T-helper 1 cell treated with Interleukin-12 subunit alpha and Interleukin-12 subunit beta and Interleukin-4 antibody, amounts not matched to agents 30 μg/mL and 1 μg/mL, for 36 hours (primary cell): ENCODE measurements at regions not wholly inside any gene's neighbourhood (a gene's known extent, or its start where the extent isn't known, plus 50 kb on each side); places are given as distances from the start of the nearest gene placed in this dataset.
A peak's percentile ranks its signal among the peaks of the same experiment; 100 is the strongest.

ENCODE experiments used
- H3K27ac Mint-ChIP-seq: one replicate; pipeline ENCODE4 v1.8.0; 2021; ENCODE audit warnings: mild to moderate bottlenecking, mixed read lengths
- H3K27me3 Mint-ChIP-seq: one replicate; pipeline ENCODE4 v1.8.0; 2021; ENCODE audit warnings: low read depth, mixed read lengths
- H3K36me3 Mint-ChIP-seq: one replicate; pipeline ENCODE4 v1.8.0; 2021; ENCODE audit warnings: low read depth, mixed read lengths
- H3K4me1 Mint-ChIP-seq: one replicate; pipeline ENCODE4 v1.8.0; 2021; ENCODE audit warnings: low read depth, mixed read lengths
- H3K4me3 Mint-ChIP-seq: one replicate; pipeline ENCODE4 v1.8.0; 2021; ENCODE audit warnings: mild to moderate bottlenecking, moderate library complexity, mixed read lengths
- H3K9me3 Mint-ChIP-seq: one replicate; pipeline ENCODE4 v1.8.0; 2021; ENCODE audit warnings: mixed read lengths

- Mint-ChIP-seq H3K27me3 (no peaks in the 10 kb centered on the region), H3K4me3 (no peak overlapping the region), H3K27ac (no peak overlapping the region), H3K4me1 (no peaks in the 10 kb centered on the region), H3K36me3 (no peaks in the 10 kb centered on the region), H3K9me3 (no peaks in the 10 kb centered on the region)
These were observed 63.0 kb downstream of the C5orf15 start for GRCh38 chr5:133905424-133905823.

- no peak overlapping the region for H3K27ac Mint-ChIP-seq
These were observed 63.8 kb downstream of the C5orf15 start for GRCh38 chr5:133904641-133905040.

GRCh38 chr5:133902511-133903118, 65.8 kb downstream of the C5orf15 start:
- H3K4me3 Mint-ChIP-seq, result no peak overlapping the region
- H3K27ac Mint-ChIP-seq, result no peak overlapping the region
- H3K27me3 Mint-ChIP-seq, result no peaks in the 10 kb centered on the region
- H3K9me3 Mint-ChIP-seq, result no peaks in the 10 kb centered on the region
- H3K36me3 Mint-ChIP-seq, result no peaks in the 10 kb centered on the region
- H3K4me1 Mint-ChIP-seq, result no peaks in the 10 kb centered on the region

More at GRCh38 chr5:133904641-133905040, 63.8 kb downstream of the C5orf15 start:
- Mint-ChIP-seq H3K36me3 (no peaks in the 10 kb centered on the region), H3K4me1 (no peaks in the 10 kb centered on the region), H3K27me3 (no peaks in the 10 kb centered on the region), H3K9me3 (no peaks in the 10 kb centered on the region), H3K4me3 (no peak overlapping the region)

- Mint-ChIP-seq H3K9me3 (no peaks in the 10 kb centered on the region), H3K4me1 (no peaks in the 10 kb centered on the region), H3K27me3 (no peaks in the 10 kb centered on the region), H3K36me3 (no peaks in the 10 kb centered on the region), H3K27ac (no peak overlapping the region), H3K4me3 (no peak overlapping the region)
These were observed 67.7 kb downstream of the C5orf15 start for GRCh38 chr5:133900534-133901270.

GRCh38 chr5:133899506-133899905, 68.9 kb downstream of the C5orf15 start:
- Mint-ChIP-seq H3K4me3 (no peak overlapping the region), H3K27ac (no peak overlapping the region), H3K27me3 (no peaks in the 10 kb centered on the region), H3K36me3 (no peaks in the 10 kb centered on the region), H3K4me1 (no peaks in the 10 kb centered on the region), H3K9me3 (no peaks in the 10 kb centered on the region)

GRCh38 chr5:133898440-133898839, 70.0 kb downstream of the C5orf15 start:
- Mint-ChIP-seq H3K27me3 (no peaks in the 10 kb centered on the region), H3K4me1 (no peaks in the 10 kb centered on the region), H3K4me3 (no peak overlapping the region), H3K36me3 (no peaks in the 10 kb centered on the region), H3K27ac (no peak overlapping the region), H3K9me3 (no peaks in the 10 kb centered on the region)

GRCh38 chr5:133897431-133897830, 71.0 kb downstream of the C5orf15 start:
- no peaks in the 10 kb centered on the region for H3K27me3 Mint-ChIP-seq
- H3K4me3 Mint-ChIP-seq, result no peak overlapping the region
- no peak overlapping the region for H3K27ac Mint-ChIP-seq
- no peaks in the 10 kb centered on the region for H3K9me3 Mint-ChIP-seq
- H3K4me1 Mint-ChIP-seq, result no peaks in the 10 kb centered on the region
- H3K36me3 Mint-ChIP-seq, result no peaks in the 10 kb centered on the region

GRCh38 chr5:133896873-133897272, 71.6 kb downstream of the C5orf15 start:
- H3K4me1 Mint-ChIP-seq, result no peaks in the 10 kb centered on the region
- H3K4me3 Mint-ChIP-seq, result no peak overlapping the region
- no peaks in the 10 kb centered on the region for H3K36me3 Mint-ChIP-seq
- no peaks in the 10 kb centered on the region for H3K9me3 Mint-ChIP-seq
- no peaks in the 10 kb centered on the region for H3K27me3 Mint-ChIP-seq
- H3K27ac Mint-ChIP-seq, result no peak overlapping the region

GRCh38 chr5:133895979-133896845, 72.2 kb downstream of the C5orf15 start:
- H3K4me3 Mint-ChIP-seq, result no peak overlapping the region
- no peaks in the 10 kb centered on the region for H3K36me3 Mint-ChIP-seq
- H3K4me1 Mint-ChIP-seq, result no peaks in the 10 kb centered on the region
- H3K27me3 Mint-ChIP-seq, result no peaks in the 10 kb centered on the region
- no peak overlapping the region for H3K27ac Mint-ChIP-seq
- no peaks in the 10 kb centered on the region for H3K9me3 Mint-ChIP-seq

- Mint-ChIP-seq H3K36me3 (no peaks in the 10 kb centered on the region), H3K4me3 (no peak overlapping the region), H3K9me3 (no peaks in the 10 kb centered on the region), H3K27me3 (no peaks in the 10 kb centered on the region), H3K4me1 (no peaks in the 10 kb centered on the region), H3K27ac (no peak overlapping the region)
These were observed 74.3 kb downstream of the C5orf15 start for GRCh38 chr5:133894143-133894542.

GRCh38 chr5:133892774-133893173, 75.7 kb downstream of the C5orf15 start:
- no peak overlapping the region for H3K27ac Mint-ChIP-seq
- no peak overlapping the region for H3K4me3 Mint-ChIP-seq
- no peaks in the 10 kb centered on the region for H3K27me3 Mint-ChIP-seq
- H3K4me1 Mint-ChIP-seq, result no peaks in the 10 kb centered on the region
- H3K36me3 Mint-ChIP-seq, result no peaks in the 10 kb centered on the region
- H3K9me3 Mint-ChIP-seq, result no peaks in the 10 kb centered on the region

- Mint-ChIP-seq H3K9me3 (no peaks in the 10 kb centered on the region), H3K4me3 (no peak overlapping the region), H3K27me3 (no peaks in the 10 kb centered on the region), H3K27ac (peak overlapping the region; percentile 12), H3K4me1 (no peaks in the 10 kb centered on the region), H3K36me3 (no peaks in the 10 kb centered on the region)
These were observed 76.1 kb downstream of the C5orf15 start for GRCh38 chr5:133892306-133892705.

- H3K4me3 Mint-ChIP-seq, result no peak overlapping the region
- H3K36me3 Mint-ChIP-seq, result no peaks in the 10 kb centered on the region
- H3K4me1 Mint-ChIP-seq, result no peaks in the 10 kb centered on the region
- H3K27ac Mint-ChIP-seq, result no peak overlapping the region
- no peaks in the 10 kb centered on the region for H3K9me3 Mint-ChIP-seq
- no peaks in the 10 kb centered on the region for H3K27me3 Mint-ChIP-seq
These were observed 77.0 kb downstream of the C5orf15 start for GRCh38 chr5:133891390-133891789.

- no peaks in the 10 kb centered on the region for H3K36me3 Mint-ChIP-seq
- H3K27ac Mint-ChIP-seq, result no peak overlapping the region
- no peaks in the 10 kb centered on the region for H3K9me3 Mint-ChIP-seq
- no peaks in the 10 kb centered on the region for H3K4me1 Mint-ChIP-seq
- H3K4me3 Mint-ChIP-seq, result no peak overlapping the region
- no peaks in the 10 kb centered on the region for H3K27me3 Mint-ChIP-seq
These were observed 77.6 kb downstream of the C5orf15 start for GRCh38 chr5:133890776-133891280.
